Gastroesophageal sphincter (tissue), 4 donors: ENCODE measurements at regions not wholly inside any gene's neighbourhood (a gene's known extent, or its start where the extent isn't known, plus 50 kb on each side); places are given as distances from the start of the nearest gene placed in this dataset.

Experiments used
- ATAC-seq: fragments of 150-250 bp; one replicate; pipeline ENCODE4 v1.9.1; 2016; ENCODE audit warnings: mild to moderate bottlenecking, moderate library complexity
- H3K27ac ChIP-seq, 4 donors: fragments of 200-600 bp; sonication (generic) in 3 of 4; 1 replicate in 3 of 4; 2 replicates in 1 of 4; pipeline ENCODE4 v1.5.1; 2016 to 2019
- H3K27me3 ChIP-seq: fragments of 200-600 bp; sonication (generic); one replicate; pipeline ENCODE4 v1.5.1; 2019
- H3K36me3 ChIP-seq, 2 donors: fragments of 200-600 bp; sonication (generic); one replicate each; pipeline ENCODE4 v1.5.1; 2019; ENCODE audit warnings: control low read depth in 1 of 2
- H3K4me1 ChIP-seq, 3 donors: fragments of 200-600 bp; sonication (generic); 1 replicate in 2 of 3; 2 replicates in 1 of 3; pipeline ENCODE4 v1.5.1; 2016 to 2019; ENCODE audit warnings: control low read depth in 2 of 3
- H3K4me3 ChIP-seq, 2 donors: fragments of 200-600 bp; sonication (generic); one replicate each; pipeline ENCODE4 v1.5.1; 2019; ENCODE audit warnings: mild to moderate bottlenecking in 1 of 2, moderate library complexity in 1 of 2
- H3K9me3 ChIP-seq, 3 donors: fragments of 200-600 bp; sonication (generic); one replicate each; pipeline ENCODE4 v1.5.1; 2017 to 2019; ENCODE audit warnings: control low read depth in 2 of 3
- CTCF ChIP-seq, 4 experiments: fragments of 200-600 bp in 2 of 4; fragments of 450-650 bp in 2 of 4; sonication (generic) in 1 of 4; IDR thresholded peaks; one replicate each; pipeline ENCODE4 v1.5.1; 2017 to 2019; ENCODE audit warnings: antibody characterized with exemption in 4 of 4, mild to moderate bottlenecking in 2 of 4, moderate library complexity in 2 of 4
- EP300 ChIP-seq: sonication (generic); formaldehyde crosslinking; IDR thresholded peaks from one replicate; pipeline ENCODE4 v1.6.1; 2017; ENCODE audit warnings: antibody characterized with exemption, mild to moderate bottlenecking
- POLR2A ChIP-seq, 2 donors: fragments of 450-650 bp; IDR thresholded peaks; one replicate each; pipeline ENCODE4 v1.6.1; 2017; ENCODE audit warnings: antibody characterized with exemption in 2 of 2, mild to moderate bottlenecking in 2 of 2, moderate library complexity in 1 of 2
- POLR2AphosphoS5 ChIP-seq: sonication (generic); formaldehyde crosslinking; IDR thresholded peaks from one replicate; pipeline ENCODE4 v1.6.1; 2017; ENCODE audit warnings: antibody characterized with exemption
- WGBS, 2 donors: methylation state at CpG; one replicate each; pipeline ENCODE4 v1.1.5; 2018; ENCODE audit warnings: low coverage in 1 of 2; 5-methylcytosine and 5-hydroxymethylcytosine counted together

- H3K4me3 ChIP-seq: no peak overlapping the region
- no peak for ATAC-seq
- WGBS, 2 donors: 70 to 83% methylated on average over 1 of the region's 1 CpG
- TF ChIP-seq POLR2AphosphoS5 (no peak), CTCF (IDR thresholded peaks at IDR 0.05) (no peak), EP300 (no peak), POLR2A (IDR thresholded peaks at IDR 0.05) (no peak)
- no peaks in the 10 kb centered on the region for H3K36me3 ChIP-seq
- no peaks in the 10 kb centered on the region for H3K4me1 ChIP-seq
- H3K27me3 ChIP-seq: no peaks in the 10 kb centered on the region
- no peaks in the 10 kb centered on the region for H3K9me3 ChIP-seq
- H3K27ac ChIP-seq: no peak overlapping the region
These were observed 327.8 kb upstream of the PIK3R1 start for GRCh38 chr5:67887748-67888161.

GRCh38 chr5:67886761-67887160 lies 328.8 kb upstream of the PIK3R1 start:
- 50 to 100% methylated on average over 1 of the region's 1 CpG for WGBS, 2 donors
- Histone ChIP-seq H3K36me3 (no peaks in the 10 kb centered on the region), H3K27me3 (no peaks in the 10 kb centered on the region), H3K27ac (no peak overlapping the region), H3K9me3 (no peaks in the 10 kb centered on the region), H3K4me3 (no peak overlapping the region), H3K4me1 (no peaks in the 10 kb centered on the region)
- TF ChIP-seq POLR2A (IDR thresholded peaks at IDR 0.05) (no peak), POLR2AphosphoS5 (no peak), EP300 (no peak), CTCF (IDR thresholded peaks at IDR 0.05) (no peak)
- no peak for ATAC-seq

- TF ChIP-seq EP300 (no peak), POLR2A (IDR thresholded peaks at IDR 0.05) (no peak), CTCF (IDR thresholded peaks at IDR 0.05) (no peak), POLR2AphosphoS5 (no peak)
- no peaks in the 10 kb centered on the region for H3K36me3 ChIP-seq
- H3K4me3 ChIP-seq: no peak overlapping the region
- no peaks in the 10 kb centered on the region for H3K9me3 ChIP-seq
- H3K27ac ChIP-seq: no peak overlapping the region
- 95 to 100% methylated on average over 1 to 2 of the region's 2 CpGs for WGBS, 2 donors
- no peak for ATAC-seq
- peaks cover 0 to 21% (median 6%) of the 10 kb centered on the region in 3 donors for H3K4me1 ChIP-seq
- no peaks in the 10 kb centered on the region for H3K27me3 ChIP-seq
These were observed 334.7 kb upstream of the PIK3R1 start for GRCh38 chr5:67880876-67881275.

- Histone ChIP-seq H3K27me3 (no peaks in the 10 kb centered on the region), H3K36me3 (no peaks in the 10 kb centered on the region), H3K4me1 (peaks cover 0 to 21% (median 6%) of the 10 kb centered on the region in 3 donors), H3K27ac (no peak overlapping the region), H3K4me3 (no peak overlapping the region), H3K9me3 (no peaks in the 10 kb centered on the region)
- TF ChIP-seq EP300 (no peak), POLR2AphosphoS5 (no peak), POLR2A (IDR thresholded peaks at IDR 0.05) (no peak)
- WGBS, 2 donors: 90% methylated on average over 2 of the region's 2 CpGs; no CpG with 5 or more reads in 1 of the 2 donors
- ATAC-seq: no peak
These were observed 335.1 kb upstream of the PIK3R1 start for GRCh38 chr5:67880511-67880805.

- no peaks in the 10 kb centered on the region for H3K9me3 ChIP-seq
- TF ChIP-seq POLR2A (IDR thresholded peaks at IDR 0.05) (no peak), CTCF (IDR thresholded peaks at IDR 0.05) (no peak), POLR2AphosphoS5 (no peak), EP300 (no peak)
- peak; percentile 63 for ATAC-seq
- 64 to 84% methylated on average over 4 of the region's 4 CpGs for WGBS, 2 donors
- H3K4me1 ChIP-seq: peaks cover 0 to 21% (median 6%) of the 10 kb centered on the region in 3 donors
- H3K4me3 ChIP-seq: no peak overlapping the region
- no peaks in the 10 kb centered on the region for H3K36me3 ChIP-seq
- H3K27me3 ChIP-seq: no peaks in the 10 kb centered on the region
- peak overlapping the region in 2 of 4 donors; percentile 38 to 64 for H3K27ac ChIP-seq
These were observed 335.7 kb upstream of the PIK3R1 start for GRCh38 chr5:67879620-67880510.
